Activated CD4-positive, alpha-beta T cell treated with anti-CD3 and anti-CD28 coated beads, Interleukin-2, amount 50 U/mL, for 4 hours (primary cell): ENCODE measurements at regions not wholly inside any gene's neighbourhood (a gene's known extent, or its start where the extent isn't known, plus 50 kb on each side); places are given as distances from the start of the nearest gene placed in this dataset.

Experiments
- DNase-seq, 2 experiments: peaks; one replicate each; pipeline ENCODE4 v3.0.0-alpha.2; 2020

DNA sequence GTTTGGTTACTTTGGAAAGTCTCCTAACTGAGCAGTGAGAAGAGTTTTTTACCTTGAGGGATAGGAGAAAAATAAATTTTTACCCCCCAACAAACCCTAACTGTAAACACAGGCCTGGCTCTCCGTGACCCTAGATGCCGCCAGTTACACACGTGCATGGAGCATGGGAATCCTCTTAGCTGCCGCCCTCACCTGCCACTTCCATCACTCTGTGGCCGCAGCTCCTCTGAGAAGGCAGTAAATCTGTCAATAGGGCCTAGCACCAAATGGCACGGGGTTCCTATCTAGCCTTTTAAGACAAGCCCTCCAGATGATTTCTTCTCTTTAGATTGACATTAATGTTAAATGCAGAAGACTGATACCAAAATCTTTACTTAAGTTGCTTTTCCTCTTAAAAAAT, 330.3 kb upstream of the FAM241A start:
- no peak for DNase-seq

DNA sequence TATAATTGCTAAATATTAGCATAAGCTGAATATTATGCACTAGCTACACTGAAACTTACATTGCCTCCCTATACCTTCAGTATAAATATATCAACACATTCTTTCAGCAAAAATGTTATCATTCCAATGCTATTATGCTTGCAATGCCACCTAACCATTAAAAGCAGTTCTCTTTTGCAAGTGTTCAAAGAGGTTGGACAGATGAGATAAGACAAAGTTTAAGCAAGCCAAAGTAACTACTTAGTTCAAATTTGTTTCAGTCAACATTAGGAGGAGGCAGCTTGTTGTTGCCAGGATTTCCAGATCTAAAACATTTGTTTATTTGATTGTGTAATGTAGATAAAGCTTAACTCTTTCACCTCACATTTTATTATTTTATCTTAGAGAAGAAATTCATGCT, 323.9 kb upstream of the FAM241A start:
- DNase-seq = no peak

DNA sequence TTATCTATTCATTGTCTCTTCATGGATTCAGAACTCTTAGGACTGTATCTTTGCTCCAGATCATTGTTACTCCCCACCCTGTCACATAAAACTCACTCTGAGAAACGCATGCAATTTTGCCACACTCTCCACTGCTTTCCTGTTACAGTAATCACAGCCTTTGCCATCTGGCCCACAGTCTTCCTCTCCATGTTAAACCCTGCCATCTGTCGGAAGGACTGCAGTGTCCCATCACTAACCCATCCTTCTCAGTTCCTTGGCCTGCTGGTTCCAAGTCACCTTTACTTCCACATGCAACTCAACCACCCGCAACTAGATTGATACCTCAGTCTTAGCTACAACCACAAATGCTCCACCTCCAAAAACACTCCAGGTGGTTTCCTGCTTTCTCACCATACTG, 308.7 kb upstream of the FAM241A start:
- DNase-seq = no peak

DNA sequence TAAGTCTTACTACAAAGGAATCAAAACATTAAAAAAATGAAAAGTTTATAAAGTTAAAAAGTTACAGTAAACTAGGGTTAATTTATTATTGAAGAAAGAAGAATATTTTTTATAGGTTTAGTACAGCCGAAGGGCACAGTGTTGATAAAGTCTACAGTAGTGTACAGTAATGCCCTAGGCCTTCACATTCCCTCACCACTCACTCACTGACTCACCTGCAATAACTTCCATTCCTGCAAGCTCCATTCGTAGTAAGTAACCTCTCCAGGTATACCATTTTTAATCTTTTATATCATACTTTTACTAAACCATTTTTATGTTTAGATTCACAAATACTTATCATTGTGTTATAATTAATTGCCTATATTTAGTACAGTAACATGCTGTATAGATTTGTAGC, 307.5 kb upstream of the FAM241A start:
- no peak for DNase-seq

DNA sequence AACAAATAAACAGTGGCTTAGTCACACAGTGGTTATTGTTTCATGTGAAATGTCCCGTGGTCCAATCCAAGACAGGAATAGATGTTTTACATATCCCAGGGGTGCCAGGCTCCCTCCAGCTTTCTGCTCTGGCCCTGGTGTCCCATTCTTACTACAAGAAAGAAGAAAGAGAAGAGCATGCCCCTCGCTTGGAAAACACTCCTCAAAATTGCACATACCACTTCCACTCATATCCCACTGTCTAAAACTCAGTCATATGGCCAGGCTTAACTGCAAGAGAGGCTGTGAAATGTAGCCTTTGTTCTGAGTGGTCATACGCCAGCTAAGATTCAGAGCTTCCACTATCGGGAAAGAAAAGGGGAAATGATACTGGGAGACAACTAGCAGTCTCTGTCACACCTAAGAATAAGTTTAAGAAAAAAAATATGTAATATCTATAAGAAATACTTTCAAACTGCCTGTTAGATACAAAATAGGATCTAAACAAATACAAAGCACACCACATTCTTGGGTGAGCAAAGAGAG, 306.8 kb upstream of the FAM241A start:
- no peak for DNase-seq

DNA sequence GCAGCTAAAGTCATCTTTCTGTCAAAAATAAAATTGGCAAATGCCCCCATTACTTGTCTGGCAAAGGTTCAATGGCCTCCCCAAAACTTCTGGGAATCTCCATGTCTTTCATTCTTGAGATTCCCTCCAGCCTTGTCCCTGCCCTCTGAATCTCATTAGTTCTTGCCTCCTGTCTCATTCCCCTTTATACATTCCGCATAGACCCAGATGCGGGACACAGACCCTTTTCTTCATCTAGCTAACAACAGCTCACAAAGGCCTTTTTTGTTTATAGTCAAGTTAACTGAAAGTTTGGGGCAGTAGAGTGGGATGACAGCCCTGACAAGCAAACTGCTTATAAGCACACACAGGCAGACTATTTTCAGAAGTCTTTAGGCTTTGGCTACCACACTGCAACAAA, 306.1 kb upstream of the FAM241A start:
- DNase-seq = no peak

DNA sequence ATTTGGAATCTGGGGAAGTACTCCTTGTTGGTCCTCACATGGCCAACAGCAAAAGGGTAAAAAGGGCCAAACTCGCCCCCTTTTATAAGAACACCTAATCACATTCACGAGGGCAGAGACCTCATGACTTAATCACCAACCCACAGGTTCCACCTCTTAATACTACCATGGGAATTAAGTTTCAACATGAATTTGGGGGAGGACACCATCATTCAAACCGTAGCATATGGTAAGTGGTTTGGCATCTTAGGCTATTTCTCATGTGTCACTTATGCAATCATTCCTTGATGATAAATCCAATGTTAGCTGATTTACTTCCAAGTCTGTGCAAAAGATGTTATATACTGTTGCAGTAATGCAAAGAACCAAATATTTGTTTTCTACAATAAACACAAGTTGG, 302.9 kb upstream of the FAM241A start:
- no peak for DNase-seq

DNA sequence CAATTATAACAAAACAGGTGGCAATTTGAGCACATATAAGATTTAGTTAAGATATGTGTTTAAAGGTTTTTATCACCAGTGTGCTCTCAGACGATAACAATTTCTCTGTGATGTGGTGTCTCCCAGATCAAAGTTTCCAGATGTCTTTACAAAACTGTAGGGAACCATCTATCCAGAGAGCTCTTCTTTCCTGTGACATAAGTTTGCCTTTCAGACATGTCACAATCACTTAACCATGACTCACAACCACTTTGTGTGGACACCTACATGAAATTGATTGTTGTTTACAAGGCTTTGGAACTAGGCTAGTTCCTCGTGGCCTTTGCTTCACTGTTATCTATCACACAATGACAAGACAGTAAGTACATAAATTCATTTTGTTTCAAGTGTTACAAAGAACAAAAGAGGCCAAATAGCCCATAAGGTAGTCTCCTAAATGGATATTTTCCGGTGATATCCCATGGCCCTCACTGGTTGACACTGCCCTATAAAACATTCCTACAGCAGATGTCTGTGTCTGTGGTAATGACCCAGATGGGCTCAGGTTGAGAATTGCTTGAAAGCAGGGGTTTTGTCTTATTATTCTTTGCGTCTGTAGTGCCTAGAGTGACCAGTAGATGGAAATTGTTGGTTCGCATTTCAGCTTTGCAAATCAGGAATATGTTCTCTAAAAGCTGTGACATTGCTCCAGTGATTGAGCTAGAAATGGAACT, 297.8 kb upstream of the FAM241A start:
- DNase-seq = no peak

DNA sequence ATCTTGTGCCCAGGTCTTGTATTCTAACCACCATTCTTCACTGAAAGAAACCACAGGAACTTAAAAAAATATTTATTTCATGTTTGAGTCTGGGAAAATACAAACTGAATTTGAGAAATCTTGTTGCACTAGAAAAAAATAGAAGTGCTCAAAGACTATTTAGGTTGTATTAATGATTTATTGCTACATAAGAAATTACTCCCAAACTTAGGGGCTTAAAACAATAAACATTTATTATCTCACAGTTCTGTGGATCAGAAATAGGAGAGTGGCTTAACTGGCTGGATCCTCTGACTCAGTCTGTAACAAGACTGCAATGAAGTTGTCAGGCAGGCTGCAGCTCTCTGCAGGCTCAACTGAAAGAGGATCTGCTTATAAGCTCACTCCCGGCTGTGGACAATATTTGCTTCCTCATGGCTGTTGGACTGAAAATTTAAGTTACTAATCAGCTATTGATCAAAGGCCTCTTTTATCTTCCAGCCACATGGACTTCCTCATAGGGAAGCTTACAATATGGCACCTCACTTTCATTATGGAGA, 295.4 kb upstream of the FAM241A start:
- DNase-seq = no peak

DNA sequence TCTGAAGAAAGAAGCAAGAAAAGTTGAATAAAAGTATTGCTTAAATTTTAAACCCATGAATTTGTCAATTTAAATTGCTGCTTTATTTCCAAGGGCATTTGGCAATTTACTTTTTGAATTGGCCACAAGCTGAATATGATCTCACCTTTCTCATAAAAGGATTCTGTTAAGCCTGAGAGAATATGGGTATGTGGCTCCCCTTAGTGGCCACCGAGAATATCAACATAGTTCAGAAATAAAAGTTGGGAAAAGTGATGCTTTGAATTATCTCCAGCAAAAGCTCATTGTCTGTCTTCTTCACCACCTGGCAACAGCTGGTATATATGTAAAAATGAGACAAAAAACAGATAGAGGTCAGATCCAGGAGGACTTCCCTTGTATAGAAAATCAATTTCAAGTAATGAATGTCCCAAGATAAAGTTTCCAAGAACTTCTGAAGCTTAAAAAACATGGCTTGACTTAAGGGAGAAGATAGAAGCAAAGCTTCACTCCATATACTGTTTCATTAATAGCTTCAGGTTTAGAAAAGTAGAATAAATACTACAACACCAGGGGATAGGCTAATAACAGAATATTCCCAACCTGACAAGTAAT, 290.7 kb upstream of the FAM241A start:
- no peak for DNase-seq

DNA sequence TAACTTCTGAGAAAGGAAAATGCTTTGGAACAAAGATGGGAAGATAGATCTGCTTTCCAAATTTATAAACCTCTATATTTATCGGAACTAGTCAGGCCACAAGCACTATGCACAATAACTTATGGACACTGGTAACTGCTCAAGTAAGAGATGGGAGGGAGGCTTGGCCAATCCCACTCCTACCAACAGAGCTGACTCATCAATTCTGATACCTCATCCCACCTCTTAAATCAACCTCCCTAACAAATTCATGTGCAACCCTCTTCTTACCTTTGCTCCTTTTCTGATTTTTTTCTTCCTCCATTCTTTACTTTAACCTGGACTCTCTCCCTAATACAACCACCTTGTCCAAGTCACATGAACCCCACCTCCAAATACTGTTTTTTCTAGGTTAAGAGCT, 289.9 kb upstream of the FAM241A start:
- DNase-seq = no peak

DNA sequence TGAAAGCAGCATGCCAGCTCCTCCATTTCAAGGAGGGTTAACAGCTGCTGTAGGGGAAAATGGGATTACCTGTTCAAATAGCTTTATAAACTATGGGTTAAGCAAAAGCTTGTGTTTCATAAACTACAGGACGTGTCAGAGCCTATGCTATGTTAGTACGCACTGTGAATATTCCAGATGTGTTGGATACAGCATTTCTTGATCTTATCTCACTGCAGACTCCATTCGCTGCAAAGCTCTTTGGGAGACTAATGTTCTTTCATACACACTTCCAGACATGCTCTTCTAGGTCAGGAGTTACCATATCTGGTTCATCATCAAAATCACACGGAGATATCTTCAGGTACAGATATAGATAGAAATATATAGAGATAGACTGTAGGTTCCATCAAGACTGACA, 281.2 kb upstream of the FAM241A start:
- no peak for DNase-seq

DNA sequence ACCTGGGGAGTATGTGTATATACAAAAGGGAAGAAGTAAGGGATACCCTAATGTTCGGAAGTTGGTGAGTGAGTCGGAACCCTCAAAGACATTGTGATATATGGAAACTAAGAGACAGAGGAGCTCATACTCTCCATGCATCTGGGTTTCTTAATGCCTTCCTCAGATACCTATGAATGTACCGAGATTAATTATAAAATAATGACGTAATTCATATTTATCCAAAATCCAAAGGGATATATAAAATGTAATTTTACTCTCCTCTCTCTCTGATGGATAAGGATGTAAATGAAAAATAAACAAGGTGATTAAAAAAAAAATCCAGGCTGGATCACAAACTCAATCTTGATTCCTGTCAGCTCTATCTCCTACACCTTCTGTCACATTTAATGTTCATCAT, 275.9 kb upstream of the FAM241A start:
- DNase-seq = no peak

DNA sequence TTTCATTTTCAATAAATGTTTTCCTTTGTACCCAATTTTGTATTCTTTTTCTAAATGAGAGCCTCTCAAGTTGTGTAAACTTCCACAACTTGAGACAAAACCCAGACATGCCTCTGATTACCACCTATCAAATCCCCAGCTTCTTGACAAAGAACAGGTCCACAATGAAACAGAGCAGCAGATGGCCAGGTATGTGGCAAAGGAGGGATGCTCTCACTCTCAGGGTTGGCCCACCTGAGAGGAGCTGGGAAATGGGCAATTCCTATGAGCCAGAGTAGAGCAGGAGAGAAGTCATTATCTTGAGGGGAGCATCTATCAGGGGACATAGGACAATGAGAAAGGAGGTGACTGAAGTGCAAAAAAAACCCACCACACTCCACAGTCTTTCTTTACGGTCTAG, 273.5 kb upstream of the FAM241A start:
- no peak for DNase-seq

DNA sequence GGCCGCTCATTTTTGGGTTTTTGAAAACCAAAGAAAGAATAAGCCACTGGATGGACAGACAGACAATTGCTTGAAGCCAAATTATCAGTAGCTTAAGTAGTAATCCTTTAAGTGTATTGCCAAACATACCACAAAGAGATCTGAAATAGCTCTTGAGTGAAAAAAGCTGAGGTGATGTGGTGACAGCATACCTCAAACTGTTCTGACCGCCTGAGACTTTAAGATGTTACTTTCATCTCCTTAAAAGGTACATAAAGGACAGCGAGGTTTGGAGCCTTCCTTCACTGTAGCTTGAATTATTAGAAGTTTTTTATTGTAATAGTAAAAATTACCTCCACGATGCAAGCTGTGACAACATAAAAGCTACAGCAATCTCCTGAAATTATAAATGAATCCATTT, 271.5 kb upstream of the FAM241A start:
- no peak for DNase-seq

DNA sequence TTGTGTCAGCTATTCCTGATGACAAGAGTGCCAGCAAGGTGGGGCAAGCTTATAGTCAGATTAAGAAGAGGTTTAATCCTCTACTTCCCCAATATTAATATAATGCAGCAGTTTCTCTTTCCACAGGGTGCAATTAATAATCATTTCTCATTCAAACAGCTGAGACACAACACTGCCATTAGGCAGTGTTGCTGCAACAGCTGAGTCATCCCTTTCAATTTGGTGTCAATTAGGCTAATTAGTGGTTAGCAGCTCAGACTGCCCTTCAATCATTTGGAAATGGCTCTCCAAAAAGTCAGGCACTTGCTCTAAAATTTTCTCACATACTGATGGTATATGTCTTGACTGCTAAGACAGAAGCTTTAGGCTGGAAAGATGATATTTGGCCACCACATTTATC, 265.7 kb upstream of the FAM241A start:
- DNase-seq = no peak

DNA sequence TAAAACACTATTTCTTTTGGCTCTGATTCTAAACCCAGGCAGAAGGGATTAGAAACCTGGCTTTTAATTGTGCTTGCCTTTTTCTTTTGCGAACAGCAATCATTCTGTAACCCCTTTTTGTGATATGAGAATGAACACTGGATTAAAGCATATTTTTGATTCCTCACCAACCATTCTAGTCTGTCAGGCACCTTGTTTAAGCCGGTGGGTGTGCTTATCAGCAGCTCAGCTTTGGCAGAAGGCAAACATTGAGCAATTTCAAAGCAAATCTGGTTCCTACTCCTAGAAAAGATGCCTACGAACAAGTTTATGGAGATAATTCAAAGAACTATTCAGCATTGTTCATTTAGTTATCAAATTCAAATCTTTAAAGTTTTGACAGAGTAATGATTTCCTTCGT, 265.1 kb upstream of the FAM241A start:
- DNase-seq = no peak

DNA sequence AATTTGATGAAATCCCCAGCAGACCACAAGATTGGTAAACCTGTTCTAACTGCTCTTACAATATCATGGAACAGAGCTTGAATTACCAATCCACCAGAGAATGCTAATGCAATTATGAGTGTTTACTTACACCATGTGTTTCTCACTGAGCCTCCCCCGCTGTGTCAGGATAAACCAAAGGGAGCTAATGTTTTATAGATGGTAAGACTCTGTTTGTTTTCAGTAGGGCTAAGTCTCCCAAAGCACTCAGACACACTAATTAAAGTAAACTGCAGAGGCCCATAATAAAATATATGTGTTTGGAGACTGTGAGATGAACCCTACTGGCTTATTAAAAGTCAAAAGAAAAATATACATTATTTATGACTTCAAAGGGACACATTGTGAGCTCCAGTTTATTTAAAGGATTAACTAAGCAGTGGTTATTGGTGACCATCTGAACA, 261.7 kb upstream of the FAM241A start:
- no peak for DNase-seq

DNA sequence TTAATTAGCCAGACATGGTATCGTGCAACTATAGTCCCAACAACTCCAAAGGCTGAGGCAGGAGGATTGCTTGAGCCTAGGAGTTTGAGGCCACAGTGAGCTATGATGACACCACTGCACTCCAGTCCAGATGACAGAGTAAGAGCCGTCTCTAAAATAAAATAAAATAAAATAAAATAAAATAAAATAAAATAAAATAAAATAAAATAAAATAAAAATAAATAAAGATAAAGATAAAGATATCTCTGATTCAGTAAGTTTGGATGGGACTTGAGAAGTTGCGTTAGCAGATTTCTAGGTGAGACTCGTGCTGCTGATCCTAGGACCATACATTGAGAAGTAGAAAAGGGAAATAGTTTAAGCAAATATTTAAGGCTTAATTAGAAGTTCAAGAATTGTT, 254.8 kb upstream of the FAM241A start:
- DNase-seq = no peak

DNA sequence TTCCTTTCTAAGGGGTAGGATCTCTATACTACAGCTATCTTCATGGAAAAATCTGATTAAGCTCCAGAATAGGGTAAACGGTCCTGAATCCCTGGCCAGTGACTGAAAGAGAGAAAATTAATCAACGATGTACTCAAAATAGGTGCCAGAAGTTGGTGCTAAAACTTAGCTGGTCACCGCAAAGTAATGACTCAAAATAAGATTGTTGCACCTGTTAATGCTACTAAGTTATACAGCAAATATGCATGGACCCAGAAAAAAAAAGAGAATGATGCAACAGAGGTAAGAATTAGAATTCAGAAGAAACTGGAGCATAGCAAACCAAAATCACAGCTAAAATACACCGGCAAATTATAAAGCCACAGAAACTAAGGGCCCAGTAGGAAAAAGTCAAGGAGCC, 239.7 kb upstream of the FAM241A start:
- DNase-seq = no peak

DNA sequence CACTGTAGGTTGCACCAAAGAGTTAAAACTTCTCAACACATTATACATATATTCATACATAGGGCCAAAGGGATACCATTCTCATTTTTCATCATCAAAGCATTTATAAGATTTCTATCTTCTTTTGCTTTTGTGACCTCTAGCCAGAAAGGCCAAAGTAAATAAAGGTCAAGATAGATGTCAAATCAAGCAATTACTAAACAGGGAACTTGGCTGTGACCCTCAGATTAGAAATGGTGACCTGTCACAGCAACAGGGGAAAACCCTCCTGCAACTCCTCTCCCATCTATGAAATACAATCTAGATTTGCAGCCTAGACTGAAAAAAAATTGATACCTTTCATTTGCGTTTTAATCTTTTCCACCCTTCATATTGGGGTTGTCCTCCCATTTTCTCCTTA, 225.6 kb upstream of the FAM241A start:
- no peak for DNase-seq

DNA sequence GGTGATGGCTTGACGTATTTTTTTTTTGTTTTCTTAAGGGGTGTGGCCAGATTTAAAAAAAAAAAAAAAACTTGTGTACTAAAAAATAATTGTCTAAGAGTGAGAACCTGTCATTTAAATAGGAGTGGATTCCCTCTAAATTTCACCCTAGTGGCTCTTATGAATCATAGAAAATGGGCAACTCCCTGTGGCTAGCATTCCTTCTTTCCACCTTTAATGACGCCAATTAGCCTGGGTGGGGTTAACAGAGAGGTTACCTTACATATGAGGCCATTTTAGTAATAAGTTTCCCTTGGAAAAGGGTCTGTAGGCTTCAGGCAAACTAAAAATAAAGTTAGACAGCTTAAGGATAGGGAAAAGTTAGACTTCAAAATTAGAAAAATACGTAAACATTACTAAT, 223.5 kb upstream of the FAM241A start:
- DNase-seq = no peak

DNA sequence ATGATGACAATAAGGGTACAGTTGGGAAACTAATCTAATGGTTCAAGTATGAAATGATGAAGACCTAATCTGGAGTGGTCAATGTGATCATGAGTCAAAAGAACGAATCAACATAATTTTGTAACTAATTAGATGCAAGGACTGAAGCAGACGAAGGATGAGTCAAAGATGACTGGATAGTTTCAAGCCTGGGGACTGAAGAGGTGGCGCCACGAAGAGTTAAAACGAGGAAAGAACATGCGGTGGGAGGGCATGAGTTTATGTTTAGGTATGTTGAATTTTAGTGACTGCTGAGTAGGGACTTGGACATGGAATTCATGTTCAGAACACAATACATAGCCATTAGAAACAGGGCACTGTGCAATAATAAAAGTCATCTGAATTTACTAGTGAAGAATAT, 221.5 kb upstream of the FAM241A start:
- no peak for DNase-seq

DNA sequence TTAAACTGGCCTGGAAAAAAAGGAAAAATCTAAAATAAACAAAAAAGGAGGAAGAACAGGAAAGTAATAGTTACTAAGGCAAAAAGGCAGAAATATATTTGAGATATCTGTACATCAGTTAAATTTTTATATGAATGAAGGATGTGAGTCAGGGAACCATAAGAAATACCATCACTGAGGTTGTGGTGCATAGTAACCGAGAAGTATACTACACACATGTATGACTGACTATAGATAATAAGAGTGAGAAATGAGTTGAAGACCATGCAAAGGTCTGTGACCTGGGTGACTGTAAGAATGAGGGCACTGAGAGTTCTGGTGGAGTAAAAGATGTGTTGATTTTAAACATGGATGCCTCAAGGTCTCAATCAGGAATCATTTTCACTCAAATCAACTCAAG, 220.6 kb upstream of the FAM241A start:
- no peak for DNase-seq

DNA sequence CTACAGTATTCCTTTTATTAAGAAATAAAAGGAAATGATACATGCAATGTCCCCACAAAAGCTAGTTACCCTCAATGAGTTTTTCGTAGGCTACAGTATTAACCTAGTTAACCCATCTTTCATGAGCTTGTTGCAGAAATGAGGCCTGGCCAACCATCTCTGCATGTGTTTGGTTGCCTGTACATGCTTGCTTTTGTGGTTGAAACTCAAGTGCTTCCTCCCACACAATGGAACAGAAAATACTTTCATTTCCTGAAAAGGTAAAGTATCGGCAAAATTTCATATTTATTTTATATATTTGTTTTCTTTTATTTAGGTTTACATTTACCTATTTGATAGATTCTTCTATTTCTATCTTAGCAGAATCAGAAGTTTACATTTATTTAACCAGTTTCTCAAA, 214.6 kb upstream of the FAM241A start:
- no peak for DNase-seq
